ENCODE measurements at regions not wholly inside any gene's neighbourhood (a gene's known extent, or its start where the extent isn't known, plus 50 kb on each side); places are given as distances from the start of the nearest gene placed in this dataset.

DNA sequence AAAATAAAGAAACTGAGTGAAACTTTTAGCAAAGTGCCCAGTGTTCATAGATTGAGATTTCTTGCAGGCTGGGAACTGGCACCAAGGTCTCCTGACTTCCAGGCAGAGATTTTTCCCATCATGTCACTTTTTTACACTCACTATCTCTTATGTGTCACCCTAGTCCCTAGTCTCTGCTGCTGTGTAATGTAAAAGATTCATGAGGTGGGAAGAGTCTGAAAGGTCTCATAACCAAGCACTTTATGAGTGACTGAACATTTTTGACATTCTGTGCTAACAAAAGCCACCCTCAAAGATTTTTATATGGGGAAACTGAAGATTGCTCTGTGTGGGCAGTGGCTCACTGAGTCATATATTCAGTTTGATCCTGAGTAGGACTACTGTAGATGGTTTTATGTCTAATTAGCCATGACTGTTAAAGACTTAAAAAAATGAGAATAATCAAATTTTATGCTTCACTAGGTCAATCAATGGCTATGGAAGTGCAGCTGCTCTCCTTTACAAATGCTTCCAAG is 900.3 kb upstream of the SORCS1 start:
- no peak for TF ChIP-seq EZH2 (IDR thresholded peaks at IDR 0.05; ENCODE audit: borderline replicate concordance, insufficient read depth, low read depth, low read length, poor library complexity, severe bottlenecking)
- TF ChIP-seq, protein P1, sequence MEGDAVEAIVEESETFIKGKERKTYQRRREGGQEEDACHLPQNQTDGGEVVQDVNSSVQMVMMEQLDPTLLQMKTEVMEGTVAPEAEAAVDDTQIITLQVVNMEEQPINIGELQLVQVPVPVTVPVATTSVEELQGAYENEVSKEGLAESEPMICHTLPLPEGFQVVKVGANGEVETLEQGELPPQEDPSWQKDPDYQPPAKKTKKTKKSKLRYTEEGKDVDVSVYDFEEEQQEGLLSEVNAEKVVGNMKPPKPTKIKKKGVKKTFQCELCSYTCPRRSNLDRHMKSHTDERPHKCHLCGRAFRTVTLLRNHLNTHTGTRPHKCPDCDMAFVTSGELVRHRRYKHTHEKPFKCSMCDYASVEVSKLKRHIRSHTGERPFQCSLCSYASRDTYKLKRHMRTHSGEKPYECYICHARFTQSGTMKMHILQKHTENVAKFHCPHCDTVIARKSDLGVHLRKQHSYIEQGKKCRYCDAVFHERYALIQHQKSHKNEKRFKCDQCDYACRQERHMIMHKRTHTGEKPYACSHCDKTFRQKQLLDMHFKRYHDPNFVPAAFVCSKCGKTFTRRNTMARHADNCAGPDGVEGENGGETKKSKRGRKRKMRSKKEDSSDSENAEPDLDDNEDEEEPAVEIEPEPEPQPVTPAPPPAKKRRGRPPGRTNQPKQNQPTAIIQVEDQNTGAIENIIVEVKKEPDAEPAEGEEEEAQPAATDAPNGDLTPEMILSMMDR (IDR thresholded peaks at IDR 0.05) = no peak
- no peak overlapping the region for H3K27ac ChIP-seq (ENCODE audit: low read length in 2 of 2)
- ChIA-PET CTCF (no interaction called here), POLR2A (no interaction called here)
- no peaks in the 10 kb centered on the region for H4K20me1 ChIP-seq (ENCODE audit: control insufficient read depth, insufficient read depth, low read length, poor library complexity, severe bottlenecking)
- intact Hi-C loops (cut with micrococcal nuclease) = no loop called here
- no peaks in the 10 kb centered on the region for H3K4me1 ChIP-seq (ENCODE audit: control insufficient read depth in 2 of 2, insufficient read depth in 2 of 2, low read length in 2 of 2)
- Mint-ChIP-seq H3K27me3 (no peaks in the 10 kb centered on the region), H3K4me1 (no peaks in the 10 kb centered on the region), H3K4me3 (no peak overlapping the region), H3K27ac (no peak overlapping the region), H3K9me3 (ENCODE audit: insufficient read depth) (no peaks in the 10 kb centered on the region)
- peaks cover 0 to 1% (median 0%) of the 10 kb centered on the region in 3 donors for H3K9me3 ChIP-seq (ENCODE audit: control extremely low read depth in 1 of 3, control insufficient read depth in 2 of 3, insufficient read depth in 1 of 3, low read length in 2 of 3)
- H2AFZ ChIP-seq (ENCODE audit: insufficient read depth, low read depth, low read length, poor library complexity, severe bottlenecking) = no peak overlapping the region
- H3K9ac ChIP-seq (ENCODE audit: low read length) = no peak overlapping the region
- no peak overlapping the region for H3K4me2 ChIP-seq (replicated peaks; ENCODE audit: low read depth, low read length, poor library complexity, severe bottlenecking)
- H3K36me3 ChIP-seq (replicated peaks in 1 of 2; ENCODE audit: control extremely low read depth in 1 of 2, control insufficient read depth in 1 of 2, extremely low read depth in 1 of 2, insufficient read depth in 2 of 2, low read length in 1 of 2) = no peaks in the 10 kb centered on the region
- no peak for DNase-seq
- H3K4me3 ChIP-seq (ENCODE audit: control extremely low read depth in 1 of 5, extremely low read depth in 1 of 5, insufficient read depth in 1 of 5, low read depth in 2 of 5, low read length in 4 of 5) = no peak overlapping the region
- no peak for ATAC-seq (ENCODE audit: low read depth)
- no peaks in the 10 kb centered on the region for H3K79me2 ChIP-seq (ENCODE audit: control insufficient read depth, insufficient read depth, low read length)
- no peaks in the 10 kb centered on the region for H3K27me3 ChIP-seq (replicated peaks in 1 of 4; ENCODE audit: control extremely low read depth in 1 of 4, control insufficient read depth in 3 of 4, insufficient read depth in 4 of 4, low read length in 3 of 4)

DNA sequence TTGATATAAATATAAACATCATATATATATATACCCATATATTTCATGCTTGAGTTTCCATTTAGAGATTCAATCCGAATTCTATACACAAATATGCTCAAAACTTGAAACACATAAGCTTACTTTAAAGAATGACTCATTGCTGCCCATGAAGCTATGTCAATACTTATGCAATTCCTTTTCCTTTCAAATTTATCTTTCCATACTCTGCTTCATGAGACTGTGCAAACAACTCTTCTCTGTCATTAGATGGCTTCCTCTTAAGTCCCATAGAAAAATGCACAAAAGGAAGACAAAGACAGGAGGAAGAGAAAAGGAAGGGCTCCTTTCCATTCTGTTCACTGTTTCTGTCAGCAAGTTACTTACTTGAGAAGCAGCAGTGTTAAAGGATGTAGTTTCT is 895.7 kb upstream of the SORCS1 start:
- ATAC-seq (ENCODE audit: low read depth) (no peak), DNase-seq (no peak)
- H3K79me2 ChIP-seq (ENCODE audit: control insufficient read depth, insufficient read depth, low read length) = no peaks in the 10 kb centered on the region
- H3K4me2 ChIP-seq (replicated peaks; ENCODE audit: low read depth, low read length, poor library complexity, severe bottlenecking) = no peak overlapping the region
- no peaks in the 10 kb centered on the region for H4K20me1 ChIP-seq (ENCODE audit: control insufficient read depth, insufficient read depth, low read length, poor library complexity, severe bottlenecking)
- ChIA-PET CTCF (no interaction called here), POLR2A (no interaction called here)
- Mint-ChIP-seq H3K9me3 (ENCODE audit: insufficient read depth) (peaks cover 3% of the 10 kb centered on the region), H3K27me3 (no peaks in the 10 kb centered on the region), H3K4me3 (no peak overlapping the region), H3K4me1 (no peaks in the 10 kb centered on the region), H3K27ac (no peak overlapping the region)
- no peaks in the 10 kb centered on the region for H3K9me3 ChIP-seq (ENCODE audit: control extremely low read depth in 1 of 3, control insufficient read depth in 2 of 3, insufficient read depth in 1 of 3, low read length in 2 of 3)
- H3K4me1 ChIP-seq (ENCODE audit: control insufficient read depth in 2 of 2, insufficient read depth in 2 of 2, low read length in 2 of 2) = no peaks in the 10 kb centered on the region
- no peak overlapping the region for H3K9ac ChIP-seq (ENCODE audit: low read length)
- 75% methylated on average over 1 of the region's 1 CpG for WGBS (ENCODE audit: insufficient coverage)
- H3K36me3 ChIP-seq (replicated peaks in 1 of 2; ENCODE audit: control extremely low read depth in 1 of 2, control insufficient read depth in 1 of 2, extremely low read depth in 1 of 2, insufficient read depth in 2 of 2, low read length in 1 of 2) = no peaks in the 10 kb centered on the region
- no peak overlapping the region for H3K27ac ChIP-seq (ENCODE audit: low read length in 2 of 2)
- H3K27me3 ChIP-seq (replicated peaks in 1 of 4; ENCODE audit: control extremely low read depth in 1 of 4, control insufficient read depth in 3 of 4, insufficient read depth in 4 of 4, low read length in 3 of 4) = no peaks in the 10 kb centered on the region
- no peak overlapping the region for H3K4me3 ChIP-seq (ENCODE audit: control extremely low read depth in 1 of 5, extremely low read depth in 1 of 5, insufficient read depth in 1 of 5, low read depth in 2 of 5, low read length in 4 of 5)
- no peak for TF ChIP-seq EZH2 (IDR thresholded peaks at IDR 0.05; ENCODE audit: borderline replicate concordance, insufficient read depth, low read depth, low read length, poor library complexity, severe bottlenecking)
- TF ChIP-seq, protein P1 (IDR thresholded peaks at IDR 0.05) = no peak
- H2AFZ ChIP-seq (ENCODE audit: insufficient read depth, low read depth, low read length, poor library complexity, severe bottlenecking) = no peak overlapping the region
- intact Hi-C loops (cut with micrococcal nuclease) = no loop called here

Data from B cell (primary cell).